Body of pancreas (tissue), 4 donors: ENCODE measurements at regions not wholly inside any gene's neighbourhood (a gene's known extent, or its start where the extent isn't known, plus 50 kb on each side); places are given as distances from the start of the nearest gene placed in this dataset.

ENCODE experiments used
- POLR2A ChIP-seq, 3 donors: fragments of 450-650 bp; IDR thresholded peaks; one replicate each; pipeline ENCODE4 v1.6.1; 2016; ENCODE audit warnings: antibody characterized with exemption in 3 of 3, mild to moderate bottlenecking in 2 of 3
- TF ChIP-seq, protein P1 (sequence below), 7 experiments: fragments of 450-650 bp in 4 of 7; fragments of 200-600 bp in 3 of 7; sonication (generic) in 3 of 7; IDR thresholded peaks; one replicate each; pipeline ENCODE4 v1.5.1; 2016 to 2019; ENCODE audit warnings: antibody characterized with exemption in 7 of 7

- TF ChIP-seq, protein P1, sequence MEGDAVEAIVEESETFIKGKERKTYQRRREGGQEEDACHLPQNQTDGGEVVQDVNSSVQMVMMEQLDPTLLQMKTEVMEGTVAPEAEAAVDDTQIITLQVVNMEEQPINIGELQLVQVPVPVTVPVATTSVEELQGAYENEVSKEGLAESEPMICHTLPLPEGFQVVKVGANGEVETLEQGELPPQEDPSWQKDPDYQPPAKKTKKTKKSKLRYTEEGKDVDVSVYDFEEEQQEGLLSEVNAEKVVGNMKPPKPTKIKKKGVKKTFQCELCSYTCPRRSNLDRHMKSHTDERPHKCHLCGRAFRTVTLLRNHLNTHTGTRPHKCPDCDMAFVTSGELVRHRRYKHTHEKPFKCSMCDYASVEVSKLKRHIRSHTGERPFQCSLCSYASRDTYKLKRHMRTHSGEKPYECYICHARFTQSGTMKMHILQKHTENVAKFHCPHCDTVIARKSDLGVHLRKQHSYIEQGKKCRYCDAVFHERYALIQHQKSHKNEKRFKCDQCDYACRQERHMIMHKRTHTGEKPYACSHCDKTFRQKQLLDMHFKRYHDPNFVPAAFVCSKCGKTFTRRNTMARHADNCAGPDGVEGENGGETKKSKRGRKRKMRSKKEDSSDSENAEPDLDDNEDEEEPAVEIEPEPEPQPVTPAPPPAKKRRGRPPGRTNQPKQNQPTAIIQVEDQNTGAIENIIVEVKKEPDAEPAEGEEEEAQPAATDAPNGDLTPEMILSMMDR (IDR thresholded peaks at IDR 0.05): no peak
- no peak for TF ChIP-seq POLR2A (IDR thresholded peaks at IDR 0.05)
Measured at GRCh38 chr7:24133691-24134090, 150.3 kb upstream of the NPY start.
